RWPE2 (cell line): ENCODE measurements at regions not wholly inside any gene's neighbourhood (a gene's known extent, or its start where the extent isn't known, plus 50 kb on each side); places are given as distances from the start of the nearest gene placed in this dataset.
"Not testable (repeated sequence)": the region's sequence is repeated elsewhere in the genome, so short reads cannot be mapped to it uniquely, and the experiment has no call there.

Source experiments
- ATAC-seq: fragments of 200-7000 bp; cut with Tn5 transposase; 3 replicates; pipeline ENCODE4 v1.9.1; 2021; ENCODE audit warnings: low read depth
- DNase-seq: peaks from one replicate; pipeline ENCODE4 v3.0.0-alpha.2; 2020; ENCODE audit warnings: low spot score
- H3K27ac ChIP-seq: fragments of 450-650 bp; 2 replicates; pipeline ENCODE4 v1.5.1; 2017; ENCODE audit warnings: mild to moderate bottlenecking; ENCODE audit not compliant: poor library complexity, severe bottlenecking
- H3K27me3 ChIP-seq: fragments of 250-450 bp; sonication (Bioruptor Pico); 2 replicates; pipeline ENCODE4 v1.5.1; 2021; ENCODE audit warnings: mild to moderate bottlenecking, moderate library complexity; ENCODE audit not compliant: insufficient read depth, poor library complexity, severe bottlenecking
- H3K36me3 ChIP-seq: fragments of 250-450 bp; sonication (Bioruptor Pico); 2 replicates; pipeline ENCODE4 v1.5.1; 2020; ENCODE audit warnings: low read depth, mild to moderate bottlenecking, moderate library complexity
- H3K4me1 ChIP-seq: fragments of 250-450 bp; sonication (Bioruptor Pico); 2 replicates; pipeline ENCODE4 v1.5.1; 2021; ENCODE audit warnings: mild to moderate bottlenecking, moderate library complexity; ENCODE audit not compliant: insufficient read depth, poor library complexity, severe bottlenecking
- H3K4me3 ChIP-seq: fragments of 250-450 bp; sonication (Bioruptor Pico); 2 replicates; pipeline ENCODE4 v1.5.1; 2021; ENCODE audit warnings: mild to moderate bottlenecking, moderate library complexity; ENCODE audit not compliant: severe bottlenecking
- H3K9me3 ChIP-seq: fragments of 250-450 bp; sonication (Bioruptor Pico); 2 replicates; pipeline ENCODE4 v1.5.1; 2021; ENCODE audit warnings: mild to moderate bottlenecking, moderate library complexity; ENCODE audit not compliant: severe bottlenecking
- TF ChIP-seq, protein P1 (sequence below): fragments of 450-650 bp; IDR thresholded peaks from one replicate; pipeline ENCODE4 v1.5.1; 2017; ENCODE audit warnings: mild to moderate bottlenecking, moderate library complexity; ENCODE audit not compliant: poor library complexity, severe bottlenecking

DNA sequence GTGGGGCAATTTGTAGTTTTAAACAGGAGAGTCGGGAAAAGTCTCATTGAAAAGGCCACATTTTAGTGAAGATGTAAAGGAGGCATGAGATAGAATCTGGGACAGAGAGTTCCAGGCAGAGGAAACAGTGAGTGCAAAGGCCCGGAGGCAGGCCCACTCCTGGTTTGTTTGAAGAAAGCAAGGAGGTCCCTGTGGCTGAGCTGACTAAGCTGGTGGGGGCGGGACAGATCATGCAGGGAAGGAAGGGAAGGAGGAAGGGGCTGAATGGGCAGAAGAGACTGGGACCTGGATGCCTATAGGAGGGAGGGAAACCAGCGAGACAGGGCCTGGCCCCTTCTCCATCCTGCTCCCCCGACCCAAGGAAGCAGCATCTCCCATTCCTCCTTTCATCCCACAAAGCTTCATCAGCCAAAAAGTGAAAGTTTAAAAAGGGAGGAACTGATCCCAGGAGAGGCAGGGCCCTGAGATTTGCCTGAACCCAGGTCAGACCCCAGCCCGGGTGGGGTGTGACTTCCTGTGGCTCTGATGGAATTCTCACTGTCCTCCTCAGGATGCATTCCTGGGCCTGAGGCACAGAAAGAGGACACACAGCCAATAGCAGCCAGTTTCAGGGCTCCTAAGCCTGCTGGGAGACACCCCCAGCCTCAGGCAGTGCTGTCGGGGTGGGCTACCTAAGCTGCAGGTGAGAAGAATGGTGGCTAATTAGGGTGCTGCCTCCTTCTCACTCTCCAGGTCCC, 54.2 kb upstream of the SIRPA start:
- no peaks in the 10 kb centered on the region for H3K9me3 ChIP-seq
- peaks cover 16% of the 10 kb centered on the region for H3K4me1 ChIP-seq
- peak overlapping the region; percentile 18 for H3K27ac ChIP-seq
- H3K36me3 ChIP-seq: no peaks in the 10 kb centered on the region
- TF ChIP-seq, protein P1, sequence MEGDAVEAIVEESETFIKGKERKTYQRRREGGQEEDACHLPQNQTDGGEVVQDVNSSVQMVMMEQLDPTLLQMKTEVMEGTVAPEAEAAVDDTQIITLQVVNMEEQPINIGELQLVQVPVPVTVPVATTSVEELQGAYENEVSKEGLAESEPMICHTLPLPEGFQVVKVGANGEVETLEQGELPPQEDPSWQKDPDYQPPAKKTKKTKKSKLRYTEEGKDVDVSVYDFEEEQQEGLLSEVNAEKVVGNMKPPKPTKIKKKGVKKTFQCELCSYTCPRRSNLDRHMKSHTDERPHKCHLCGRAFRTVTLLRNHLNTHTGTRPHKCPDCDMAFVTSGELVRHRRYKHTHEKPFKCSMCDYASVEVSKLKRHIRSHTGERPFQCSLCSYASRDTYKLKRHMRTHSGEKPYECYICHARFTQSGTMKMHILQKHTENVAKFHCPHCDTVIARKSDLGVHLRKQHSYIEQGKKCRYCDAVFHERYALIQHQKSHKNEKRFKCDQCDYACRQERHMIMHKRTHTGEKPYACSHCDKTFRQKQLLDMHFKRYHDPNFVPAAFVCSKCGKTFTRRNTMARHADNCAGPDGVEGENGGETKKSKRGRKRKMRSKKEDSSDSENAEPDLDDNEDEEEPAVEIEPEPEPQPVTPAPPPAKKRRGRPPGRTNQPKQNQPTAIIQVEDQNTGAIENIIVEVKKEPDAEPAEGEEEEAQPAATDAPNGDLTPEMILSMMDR: no peak
- H3K4me3 ChIP-seq: no peak overlapping the region
- no peaks in the 10 kb centered on the region for H3K27me3 ChIP-seq
- DNase-seq: no peak
- ATAC-seq: no peak

DNA sequence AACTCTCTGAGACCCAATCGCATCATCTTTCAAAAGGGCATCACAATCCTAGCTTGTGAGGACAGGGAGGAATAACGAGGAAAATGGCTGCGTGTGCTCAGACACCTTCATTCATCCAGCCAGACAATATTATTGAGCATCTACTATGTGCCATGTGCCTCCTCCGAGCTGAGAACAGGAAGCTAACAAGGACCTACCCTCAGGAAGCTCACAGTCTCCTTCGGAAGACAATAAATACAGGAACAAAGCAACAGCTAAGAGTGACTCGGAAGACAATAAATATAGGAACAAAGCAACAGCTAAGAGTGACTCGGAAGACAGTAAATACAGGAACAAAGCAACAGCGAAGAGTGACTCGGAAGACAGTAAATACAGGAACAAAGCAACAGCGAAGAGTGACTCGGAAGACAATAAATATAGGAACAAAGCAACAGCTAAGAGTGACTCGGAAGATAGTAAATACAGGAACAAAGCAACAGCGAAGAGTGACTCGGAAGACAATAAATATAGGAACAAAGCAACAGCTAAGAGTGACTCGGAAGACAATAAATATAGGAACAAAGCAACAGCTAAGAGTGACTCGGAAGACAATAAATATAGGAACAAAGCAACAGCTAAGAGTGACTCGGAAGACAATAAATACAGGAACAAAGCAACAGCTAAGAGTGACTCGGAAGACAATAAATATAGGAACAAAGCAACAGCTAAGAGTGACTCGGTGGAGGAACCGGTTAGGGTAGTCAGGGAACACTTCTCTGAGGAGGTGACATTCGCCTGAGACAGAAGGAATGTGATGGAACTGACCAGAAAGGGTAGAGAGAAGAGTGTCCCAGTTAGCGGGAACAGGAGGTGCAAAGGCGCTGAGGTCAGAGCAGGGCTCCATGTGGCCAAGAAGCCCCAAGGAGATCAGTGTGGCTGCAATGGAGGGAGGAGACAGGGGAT, 55.6 kb upstream of the SIRPA start:
- H3K27ac ChIP-seq, H3K36me3 ChIP-seq, ATAC-seq, H3K27me3 ChIP-seq, H3K9me3 ChIP-seq, H3K4me3 ChIP-seq, DNase-seq: not testable (repeated sequence)
- H3K4me1 ChIP-seq: peaks cover 16% of the 10 kb centered on the region

DNA sequence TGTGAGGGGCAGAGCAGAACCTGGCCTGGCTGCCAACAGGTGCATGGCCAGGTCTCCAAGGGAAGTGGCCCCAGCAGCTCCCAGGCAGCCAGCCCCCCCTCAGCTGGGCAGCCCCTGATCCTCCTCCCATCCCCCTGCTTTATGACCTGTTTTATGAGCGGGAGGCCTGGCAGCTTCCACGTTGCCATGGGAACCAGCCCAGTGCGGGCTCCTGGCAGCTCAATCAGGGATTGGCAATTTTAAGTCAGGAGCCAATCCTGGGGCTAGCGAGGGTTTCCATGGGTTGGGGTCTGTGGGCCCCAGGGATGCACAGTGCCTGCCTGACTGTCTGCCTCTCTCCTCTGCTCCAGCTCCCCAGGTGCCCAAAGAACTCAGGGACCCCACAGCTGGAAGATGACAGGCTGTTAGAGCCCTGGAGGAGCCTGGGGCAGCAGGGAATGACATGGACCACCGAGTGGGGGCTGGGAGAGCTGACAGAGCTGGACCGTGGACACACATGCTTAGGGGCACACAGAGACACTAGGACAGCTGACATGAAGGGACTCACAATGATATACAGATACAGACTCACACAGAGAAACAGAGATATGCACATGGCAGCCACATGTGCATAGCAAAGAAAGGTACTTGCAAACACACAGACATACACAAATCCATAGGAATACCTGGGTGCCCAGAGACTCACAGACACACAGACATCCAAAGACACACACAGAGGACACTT, 56.5 kb upstream of the SIRPA start:
- Histone ChIP-seq H3K27ac (no peak overlapping the region), H3K4me1 (peaks cover 16% of the 10 kb centered on the region), H3K27me3 (no peaks in the 10 kb centered on the region), H3K36me3 (no peaks in the 10 kb centered on the region), H3K9me3 (no peaks in the 10 kb centered on the region), H3K4me3 (no peak overlapping the region)
- ATAC-seq (no peak), DNase-seq (no peak)
- TF ChIP-seq, protein P1: no peak

DNA sequence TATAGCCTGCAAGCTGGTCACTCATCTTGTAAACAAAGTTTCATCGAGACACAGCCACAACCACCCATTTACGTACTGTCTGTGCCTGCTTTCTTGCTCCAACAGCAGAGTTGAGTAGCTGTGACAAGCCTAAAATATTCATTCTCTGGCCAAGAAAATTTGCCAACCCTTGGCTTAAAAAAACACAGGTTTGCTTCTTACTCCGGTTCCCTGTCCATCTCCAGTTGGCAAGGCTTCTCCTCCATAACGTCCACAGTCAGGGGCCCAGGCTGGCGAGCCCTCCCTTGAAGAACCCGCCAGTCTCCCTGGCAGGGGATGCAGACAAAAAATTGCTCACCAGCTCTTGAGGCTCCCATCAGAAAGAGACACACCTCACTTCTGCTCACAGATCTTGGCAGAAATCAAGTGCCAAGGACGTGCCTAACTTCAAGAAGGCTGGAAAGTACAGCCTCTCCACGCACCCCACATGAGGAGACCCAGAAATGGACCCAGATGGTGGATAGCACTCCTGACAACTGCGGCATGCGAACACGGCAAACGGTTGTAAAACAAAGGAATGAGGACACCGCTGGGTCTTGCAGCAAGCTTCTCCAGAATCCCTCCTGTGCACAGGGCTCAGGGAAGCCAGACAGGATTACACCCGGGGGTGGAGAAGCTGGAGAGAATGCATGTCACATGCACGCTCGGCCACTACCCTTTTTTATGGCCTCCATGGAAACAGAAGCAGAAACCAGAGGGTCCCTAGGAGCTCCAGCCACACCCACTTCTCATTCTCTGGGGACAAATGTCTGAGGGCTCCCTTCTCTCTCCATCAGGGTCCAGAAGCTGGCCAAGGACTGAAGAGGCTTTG, 59.8 kb upstream of the SIRPA start:
- H3K4me1 ChIP-seq: peaks cover 6% of the 10 kb centered on the region
- H3K27me3 ChIP-seq: no peaks in the 10 kb centered on the region
- no peak overlapping the region for H3K27ac ChIP-seq
- H3K4me3 ChIP-seq: no peak overlapping the region
- no peak for DNase-seq
- H3K9me3 ChIP-seq: no peaks in the 10 kb centered on the region
- TF ChIP-seq, protein P1: no peak
- ATAC-seq: no peak
- H3K36me3 ChIP-seq: no peaks in the 10 kb centered on the region
